B cell (primary cell): ENCODE measurements at regions not wholly inside any gene's neighbourhood (a gene's known extent, or its start where the extent isn't known, plus 50 kb on each side); places are given as distances from the start of the nearest gene placed in this dataset.

ENCODE experiments used
- ATAC-seq: fragments of 200-7000 bp; cut with Tn5 transposase; one replicate; pipeline ENCODE4 v1.10.0; 2021; ENCODE audit warnings: low read depth, mild to moderate bottlenecking, moderate number of reproducible peaks, moderate library complexity
- CTCF ChIA-PET: fragments of 350-600 bp; sonication (Branson Sonifier 250); formaldehyde crosslinking; loops from one replicate; lab custom pipeline; 2021; ENCODE audit warnings: antibody characterized with exemption, inconsistent platforms; lab: Charles Lee
- POLR2A ChIA-PET: fragments of 350-600 bp; sonication (Branson Sonifier 250); formaldehyde crosslinking; loops from one replicate; lab custom pipeline; 2021; ENCODE audit warnings: antibody characterized with exemption; lab: Charles Lee
- DNase-seq: peaks from one replicate; pipeline ENCODE4 v3.0.0; 2013
- H2AFZ ChIP-seq: 2 replicates; pipeline ENCODE4 v1.6.1; 2012; ENCODE audit warnings: mild to moderate bottlenecking, low read depth, low read length; ENCODE audit not compliant: insufficient read depth, poor library complexity, severe bottlenecking
- H3K27ac ChIP-seq, 2 donors: 1 replicate in 1 of 2; 2 replicates in 1 of 2; pipeline ENCODE4 v1.5.1; 2012 to 2013; ENCODE audit warnings: low read length in 2 of 2, mild to moderate bottlenecking in 2 of 2, moderate library complexity in 1 of 2
- H3K27me3 ChIP-seq, 4 experiments: fragments of 200-600 bp in 1 of 4; sonication (generic) in 1 of 4; replicated peaks in 1 of 4; 1 replicate in 2 of 4; 2 replicates in 2 of 4; pipeline versions ENCODE4 v1.6.1 to v1.7.0; 2013 to 2016; ENCODE audit warnings: low read length in 3 of 4, mild to moderate bottlenecking in 2 of 4, mixed read lengths in 1 of 4, moderate library complexity in 1 of 4; ENCODE audit not compliant: insufficient read depth in 4 of 4, control insufficient read depth in 3 of 4; ENCODE audit errors: control extremely low read depth in 1 of 4
- H3K36me3 ChIP-seq, 2 experiments: replicated peaks in 1 of 2; 1 replicate in 1 of 2; 2 replicates in 1 of 2; pipeline versions ENCODE4 v1.6.1 to v1.7.1; 2013; ENCODE audit warnings: low read length in 1 of 2; ENCODE audit not compliant: insufficient read depth in 2 of 2, control insufficient read depth in 1 of 2; ENCODE audit errors: control extremely low read depth in 1 of 2, extremely low read depth in 1 of 2
- H3K4me1 ChIP-seq, 2 donors: fragments of 200-600 bp in 1 of 2; sonication (generic) in 1 of 2; 1 replicate in 1 of 2; 2 replicates in 1 of 2; pipeline versions ENCODE4 v1.5.1 to v1.6.1; 2013 to 2017; ENCODE audit warnings: low read length in 2 of 2; ENCODE audit not compliant: control insufficient read depth in 2 of 2, insufficient read depth in 2 of 2
- H3K4me2 ChIP-seq: replicated peaks from 2 replicates; pipeline ENCODE3; 2012; ENCODE audit warnings: mild to moderate bottlenecking, low read depth, low read length; ENCODE audit not compliant: poor library complexity, severe bottlenecking
- H3K4me3 ChIP-seq, 5 experiments: fragments of 200-600 bp in 1 of 5; sonication (generic) in 1 of 5; 1 replicate in 3 of 5; 2 replicates in 2 of 5; pipeline versions ENCODE4 v1.5.1 to v1.7.0; 2011 to 2016; ENCODE audit warnings: low read length in 4 of 5, mild to moderate bottlenecking in 4 of 5, low read depth in 2 of 5, control low read depth in 1 of 5, moderate library complexity in 1 of 5; ENCODE audit not compliant: insufficient read depth in 1 of 5; ENCODE audit errors: control extremely low read depth in 1 of 5, extremely low read depth in 1 of 5
- H3K79me2 ChIP-seq: fragments of 200-600 bp; sonication (generic); one replicate; pipeline ENCODE4 v1.6.0; 2016; ENCODE audit warnings: low read length; ENCODE audit not compliant: control insufficient read depth, insufficient read depth
- H3K9ac ChIP-seq: fragments of 200-600 bp; sonication (generic); 2 replicates; pipeline ENCODE4 v1.6.1; 2017; ENCODE audit warnings: mild to moderate bottlenecking, low read length, moderate library complexity
- H3K9me3 ChIP-seq, 3 donors: one replicate each; pipeline versions ENCODE4 v1.6.1 to v1.7.1; 2013; ENCODE audit warnings: low read length in 2 of 3; ENCODE audit not compliant: control insufficient read depth in 2 of 3, insufficient read depth in 1 of 3; ENCODE audit errors: control extremely low read depth in 1 of 3
- H4K20me1 ChIP-seq: 2 replicates; pipeline ENCODE4 v1.6.0; 2012; ENCODE audit warnings: mild to moderate bottlenecking, low read length; ENCODE audit not compliant: insufficient read depth, control insufficient read depth, poor library complexity, severe bottlenecking
- H3K27ac Mint-ChIP-seq: one replicate; pipeline ENCODE4 v1.8.0; 2021; ENCODE audit warnings: mixed read lengths
- H3K27me3 Mint-ChIP-seq: one replicate; pipeline ENCODE4 v1.8.0; 2021; ENCODE audit warnings: mixed read lengths
- H3K4me1 Mint-ChIP-seq: one replicate; pipeline ENCODE4 v1.8.0; 2021; ENCODE audit warnings: mixed read lengths
- H3K4me3 Mint-ChIP-seq: one replicate; pipeline ENCODE4 v1.8.0; 2021; ENCODE audit warnings: mixed read lengths
- H3K9me3 Mint-ChIP-seq: one replicate; pipeline ENCODE4 v1.8.0; 2022; ENCODE audit warnings: mixed read lengths; ENCODE audit not compliant: insufficient read depth
- CTCF ChIP-seq: fragments of 200-600 bp; IDR thresholded peaks from one replicate; pipeline ENCODE4 v1.8.0; 2022; ENCODE audit warnings: antibody characterized with exemption, mild to moderate bottlenecking
- EZH2 ChIP-seq: IDR thresholded peaks from 2 replicates; pipeline ENCODE4 v1.6.1; 2012; ENCODE audit warnings: borderline replicate concordance, low read depth, mild to moderate bottlenecking, moderate library complexity, low read length; ENCODE audit not compliant: insufficient read depth, poor library complexity, severe bottlenecking
- WGBS: methylation state at CpG from one replicate; pipeline ENCODE4 v1.1.5; 2013; ENCODE audit warnings: missing lambda C conversion rate; ENCODE audit not compliant: insufficient coverage; 5-methylcytosine and 5-hydroxymethylcytosine counted together
- intact Hi-C: fragments of 100-400 bp; cut with micrococcal nuclease; formaldehyde crosslinking; loops from one replicate; pipeline ENCODE4 v1.10.0; 2022

GRCh38 chr13:74320282-74320681 is 186.1 kb upstream of the KLF12 start:
- ATAC-seq (no peak), DNase-seq (no peak)
- no peak overlapping the region for H3K4me3 ChIP-seq
- ChIA-PET CTCF (no interaction called here), POLR2A (no interaction called here)
- WGBS: no CpG with 5 or more reads among the region's 2 CpGs
- no peak overlapping the region for H3K27ac ChIP-seq
- H3K27me3 ChIP-seq: peaks cover 0 to 3% (median 0%) of the 10 kb centered on the region in 4 experiments
- H3K9me3 Mint-ChIP-seq: no peaks in the 10 kb centered on the region
- no peaks in the 10 kb centered on the region for H3K4me1 Mint-ChIP-seq
- H3K36me3 ChIP-seq: no peaks in the 10 kb centered on the region
- H3K4me1 ChIP-seq: no peaks in the 10 kb centered on the region
- H3K27ac Mint-ChIP-seq: no peak overlapping the region
- H3K9me3 ChIP-seq: no peaks in the 10 kb centered on the region
- intact Hi-C loops: no loop called here
- H3K9ac ChIP-seq: no peak overlapping the region
- peaks cover 29% of the 10 kb centered on the region for H3K27me3 Mint-ChIP-seq
- H2AFZ ChIP-seq: no peak overlapping the region
- no peaks in the 10 kb centered on the region for H3K79me2 ChIP-seq
- no peaks in the 10 kb centered on the region for H4K20me1 ChIP-seq
- no peak overlapping the region for H3K4me3 Mint-ChIP-seq
- TF ChIP-seq CTCF: no peak
- no peak for TF ChIP-seq EZH2
- H3K4me2 ChIP-seq: no peak overlapping the region

- DNase-seq (no peak), ATAC-seq (no peak)
- Histone ChIP-seq H3K4me3 (no peak overlapping the region), H3K27ac (no peak overlapping the region), H3K4me1 (no peaks in the 10 kb centered on the region), H3K36me3 (no peaks in the 10 kb centered on the region), H3K79me2 (no peaks in the 10 kb centered on the region), H3K9me3 (no peaks in the 10 kb centered on the region), H3K4me2 (no peak overlapping the region), H4K20me1 (no peaks in the 10 kb centered on the region), H2AFZ (no peak overlapping the region), H3K27me3 (peaks cover 0 to 8% (median 0%) of the 10 kb centered on the region in 4 experiments), H3K9ac (no peak overlapping the region)
- H3K4me1 Mint-ChIP-seq: no peaks in the 10 kb centered on the region
- intact Hi-C loops: no loop called here
- H3K27ac Mint-ChIP-seq: no peak overlapping the region
- no peak overlapping the region for H3K4me3 Mint-ChIP-seq
- TF ChIP-seq EZH2 (no peak), CTCF (no peak)
- peaks cover 35% of the 10 kb centered on the region for H3K27me3 Mint-ChIP-seq
- POLR2A ChIA-PET: no interaction called here
- CTCF ChIA-PET: interaction anchor here (0.6 kb wide), 1 partner anchor 30 kb away, joined by 3 read pairs; no protein-coding TSS in a partner anchor
- no CpG with 5 or more reads among the region's 1 CpG for WGBS
- no peaks in the 10 kb centered on the region for H3K9me3 Mint-ChIP-seq
These were observed 182.3 kb upstream of the KLF12 start for GRCh38 chr13:74316547-74316946.
